ENCODE measurements at regions not wholly inside any gene's neighbourhood (a gene's known extent, or its start where the extent isn't known, plus 50 kb on each side); places are given as distances from the start of the nearest gene placed in this dataset.
"Not testable (repeated sequence)": the region's sequence is repeated elsewhere in the genome, so short reads cannot be mapped to it uniquely, and the experiment has no call there.

DNA sequence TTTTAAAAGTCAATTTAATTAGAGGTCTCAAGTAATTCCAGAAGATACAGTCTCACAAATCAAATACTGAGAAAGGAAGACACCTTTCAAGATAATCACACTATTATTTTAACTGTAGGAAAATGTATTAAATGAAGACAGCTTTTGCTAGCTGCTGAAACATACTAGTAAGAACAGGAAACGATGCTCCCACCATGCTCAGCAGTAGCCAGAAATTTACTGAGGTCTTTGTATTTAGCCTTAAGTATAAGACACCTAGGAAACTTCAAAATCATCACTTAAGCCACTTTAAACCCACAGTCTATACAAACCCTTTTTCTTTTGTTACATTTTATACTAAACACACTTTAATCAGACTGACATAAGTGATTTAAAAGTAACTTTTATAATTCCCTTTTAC is 72.7 kb upstream of the NPIPB12 start:
- intact Hi-C loops (cut with DNase I), result not testable (repeated sequence)

DNA sequence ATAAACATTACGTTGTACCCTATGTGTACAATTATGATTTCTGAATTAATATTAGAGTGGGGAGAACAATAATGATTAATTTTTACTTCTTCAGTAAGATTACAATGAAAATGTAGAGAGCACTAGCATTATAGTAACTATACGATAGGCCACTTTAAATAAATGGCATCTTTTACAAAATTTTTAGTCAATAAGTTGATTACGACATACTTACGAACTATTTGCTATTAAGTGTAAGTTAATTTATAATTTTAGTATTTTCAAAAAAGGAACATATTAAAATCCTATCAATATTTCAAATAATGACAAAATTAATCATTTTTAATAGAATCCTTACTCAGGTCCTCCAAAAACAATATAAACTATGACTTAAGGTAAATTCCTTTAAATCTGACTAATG is 75.6 kb upstream of the NPIPB12 start:
- H3K27me3 ChIP-seq (ENCODE audit: control insufficient read depth, insufficient read depth, low read length); H3K9me3 ChIP-seq (ENCODE audit: control insufficient read depth in 2 of 3, insufficient read depth in 1 of 3, low read length in 3 of 3); H3K4me3 ChIP-seq (ENCODE audit: low read length in 3 of 3); H3K36me3 ChIP-seq (ENCODE audit: control insufficient read depth in 2 of 3, insufficient read depth in 3 of 3, low read length in 3 of 3); H3K4me1 ChIP-seq (ENCODE audit: control insufficient read depth in 2 of 3, insufficient read depth in 2 of 3, low read depth in 1 of 3, low read length in 3 of 3); FAIRE-seq; H3K27ac ChIP-seq (ENCODE audit: low read depth in 2 of 2, low read length in 2 of 2); H3K9ac ChIP-seq (ENCODE audit: low read length in 3 of 3); intact Hi-C loops (cut with DNase I); DNase-seq: not testable (repeated sequence)

More for the DNA sequence above, 72.7 kb upstream of the NPIPB12 start:
- FAIRE-seq; H3K4me1 ChIP-seq (ENCODE audit: control insufficient read depth in 2 of 3, insufficient read depth in 2 of 3, low read depth in 1 of 3, low read length in 3 of 3); H3K9me3 ChIP-seq (ENCODE audit: control insufficient read depth in 2 of 3, insufficient read depth in 1 of 3, low read length in 3 of 3); H3K4me3 ChIP-seq (ENCODE audit: low read length in 3 of 3); H3K27ac ChIP-seq (ENCODE audit: low read depth in 2 of 2, low read length in 2 of 2); H3K9ac ChIP-seq (ENCODE audit: low read length in 3 of 3); DNase-seq; H3K27me3 ChIP-seq (ENCODE audit: control insufficient read depth, insufficient read depth, low read length); H3K36me3 ChIP-seq (ENCODE audit: control insufficient read depth in 2 of 3, insufficient read depth in 3 of 3, low read length in 3 of 3): not testable (repeated sequence)

DNA sequence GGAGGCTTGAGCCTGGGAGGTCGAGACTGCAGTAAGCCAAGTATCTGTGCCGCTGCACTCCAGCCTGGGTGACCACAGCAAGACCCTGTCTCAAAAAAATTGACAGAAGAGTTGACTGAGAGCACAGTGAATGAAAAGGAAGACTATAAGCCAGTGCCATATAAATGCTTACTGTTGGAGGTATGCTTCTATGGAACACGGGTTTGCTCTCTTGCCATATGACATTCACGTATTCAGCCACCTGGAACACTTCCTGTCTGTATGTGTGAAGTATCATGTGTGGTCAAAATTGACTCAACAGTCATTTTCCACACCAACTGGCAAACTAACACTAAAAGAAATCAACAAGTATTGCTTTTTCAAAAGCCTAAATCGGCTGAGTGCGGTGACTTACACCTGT is 71.1 kb upstream of the SPN start:
- H3K27ac ChIP-seq (ENCODE audit: low read depth in 2 of 2, low read length in 2 of 2), result not testable (repeated sequence)

DNA sequence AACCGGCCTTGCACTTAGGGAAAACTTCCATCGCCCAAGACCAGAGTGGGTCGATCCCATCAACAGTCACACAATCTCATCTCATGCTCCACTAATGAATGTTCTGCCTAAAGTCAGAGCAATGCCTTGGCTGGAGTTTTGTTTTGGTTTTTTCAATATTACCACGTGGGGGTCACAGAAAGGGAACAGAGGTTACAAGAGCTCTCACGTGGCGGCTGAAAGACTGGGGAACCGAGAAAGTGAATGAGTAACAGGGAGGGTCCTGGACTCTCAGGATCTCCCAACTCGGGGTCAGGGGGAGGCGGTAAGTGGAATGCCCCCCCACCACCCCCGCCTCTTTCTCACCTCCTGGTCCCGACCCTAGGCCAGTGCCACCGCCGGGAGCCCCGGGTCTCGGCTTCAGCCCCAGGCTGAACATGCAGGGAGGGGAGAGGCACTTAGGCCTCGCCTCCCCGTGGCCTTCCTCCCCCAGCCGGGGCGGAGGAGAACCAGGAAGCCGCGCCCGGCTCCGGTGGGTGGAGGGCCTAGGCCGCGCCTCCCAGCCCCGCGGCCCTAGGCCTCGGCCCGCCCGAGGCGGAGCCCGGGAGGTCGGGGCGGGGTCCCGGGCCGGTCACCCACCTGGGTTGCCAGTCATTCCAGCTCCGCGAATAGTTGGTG is 68.7 kb upstream of the SPN start:
- FAIRE-seq, result not testable (repeated sequence)

More for the DNA sequence above, 71.1 kb upstream of the SPN start:
- H3K4me3 ChIP-seq (ENCODE audit: low read length in 3 of 3); H3K9ac ChIP-seq (ENCODE audit: low read length in 3 of 3); H3K9me3 ChIP-seq (ENCODE audit: control insufficient read depth in 2 of 3, insufficient read depth in 1 of 3, low read length in 3 of 3); FAIRE-seq; DNase-seq; H3K27me3 ChIP-seq (ENCODE audit: control insufficient read depth, insufficient read depth, low read length); H3K36me3 ChIP-seq (ENCODE audit: control insufficient read depth in 2 of 3, insufficient read depth in 3 of 3, low read length in 3 of 3); intact Hi-C loops (cut with DNase I); H3K4me1 ChIP-seq (ENCODE audit: control insufficient read depth in 2 of 3, insufficient read depth in 2 of 3, low read depth in 1 of 3, low read length in 3 of 3): not testable (repeated sequence)

DNA sequence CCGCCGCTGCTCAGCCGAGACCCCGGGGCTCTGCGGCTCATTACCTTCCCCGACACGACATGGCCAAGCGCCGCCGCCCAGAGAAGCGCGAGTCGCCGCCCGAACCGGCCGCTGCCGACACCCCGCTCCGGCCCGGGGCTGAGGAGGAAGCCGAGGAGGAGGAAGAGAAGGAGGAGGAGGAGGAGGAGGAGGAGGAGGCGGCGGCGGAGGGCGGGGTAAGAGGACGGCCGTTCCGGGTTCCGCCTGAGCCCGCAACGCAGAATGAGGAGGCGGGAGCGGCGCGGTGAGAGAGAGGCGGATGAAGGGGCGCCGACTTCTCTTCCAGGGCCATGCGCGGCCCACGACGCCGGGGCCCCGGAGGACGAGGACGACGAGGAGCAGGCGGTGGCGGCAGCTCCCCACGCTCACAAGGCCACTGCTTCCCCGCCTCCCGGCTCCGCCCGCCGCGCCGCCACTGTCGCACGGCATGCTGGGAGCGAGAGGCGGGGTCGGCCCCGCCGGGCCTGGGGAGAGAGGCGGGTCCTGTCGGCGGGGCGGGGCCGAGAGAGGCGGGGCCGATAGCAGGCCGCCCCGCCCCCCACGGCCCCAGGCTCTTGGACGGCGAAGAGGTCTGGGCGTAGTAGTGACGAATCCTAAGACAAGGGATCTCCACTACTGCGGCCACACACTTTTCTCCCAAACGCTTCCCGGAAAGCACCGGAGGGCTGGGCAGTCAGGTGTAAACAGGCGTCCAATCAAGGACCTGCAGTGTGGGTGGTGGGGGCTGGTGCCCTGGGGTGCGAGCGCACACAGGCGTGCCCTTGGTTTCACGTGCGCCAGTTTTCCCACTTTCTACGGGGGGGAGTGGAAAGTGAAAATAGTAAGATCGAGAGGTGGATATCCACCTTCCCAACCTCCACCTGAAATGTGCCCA is 67.9 kb upstream of the SPN start:
- Histone ChIP-seq H3K4me3 (ENCODE audit: low read length in 3 of 3) (peak overlapping the region; percentile 13 to 66 (median 50)), H3K27ac (ENCODE audit: low read depth in 2 of 2, low read length in 2 of 2) (peak overlapping the region; percentile 87 to 92), H3K9ac (ENCODE audit: low read length in 3 of 3) (peak overlapping the region in 2 of 3 donors; percentile 27 to 46)
- FAIRE-seq; H3K9me3 ChIP-seq (ENCODE audit: control insufficient read depth in 2 of 3, insufficient read depth in 1 of 3, low read length in 3 of 3); H3K4me1 ChIP-seq (ENCODE audit: control insufficient read depth in 2 of 3, insufficient read depth in 2 of 3, low read depth in 1 of 3, low read length in 3 of 3); intact Hi-C loops (cut with DNase I); H3K27me3 ChIP-seq (ENCODE audit: control insufficient read depth, insufficient read depth, low read length); H3K36me3 ChIP-seq (ENCODE audit: control insufficient read depth in 2 of 3, insufficient read depth in 3 of 3, low read length in 3 of 3): not testable (repeated sequence)
- DNase-seq, result peak; percentile 91 to 97 (median 94)

More for the DNA sequence above, 68.7 kb upstream of the SPN start:
- H3K36me3 ChIP-seq (ENCODE audit: control insufficient read depth in 2 of 3, insufficient read depth in 3 of 3, low read length in 3 of 3); H3K27me3 ChIP-seq (ENCODE audit: control insufficient read depth, insufficient read depth, low read length); H3K4me1 ChIP-seq (ENCODE audit: control insufficient read depth in 2 of 3, insufficient read depth in 2 of 3, low read depth in 1 of 3, low read length in 3 of 3); H3K9me3 ChIP-seq (ENCODE audit: control insufficient read depth in 2 of 3, insufficient read depth in 1 of 3, low read length in 3 of 3); intact Hi-C loops (cut with DNase I); H3K9ac ChIP-seq (ENCODE audit: low read length in 3 of 3): not testable (repeated sequence)
- Histone ChIP-seq H3K4me3 (ENCODE audit: low read length in 3 of 3) (peak overlapping the region in 2 of 3 donors; percentile 14 to 40), H3K27ac (ENCODE audit: low read depth in 2 of 2, low read length in 2 of 2) (peak overlapping the region; percentile 87 to 92)
- DNase-seq, result peak in 3 of 5 donors; percentile 48 to 92 (median 49)

DNA sequence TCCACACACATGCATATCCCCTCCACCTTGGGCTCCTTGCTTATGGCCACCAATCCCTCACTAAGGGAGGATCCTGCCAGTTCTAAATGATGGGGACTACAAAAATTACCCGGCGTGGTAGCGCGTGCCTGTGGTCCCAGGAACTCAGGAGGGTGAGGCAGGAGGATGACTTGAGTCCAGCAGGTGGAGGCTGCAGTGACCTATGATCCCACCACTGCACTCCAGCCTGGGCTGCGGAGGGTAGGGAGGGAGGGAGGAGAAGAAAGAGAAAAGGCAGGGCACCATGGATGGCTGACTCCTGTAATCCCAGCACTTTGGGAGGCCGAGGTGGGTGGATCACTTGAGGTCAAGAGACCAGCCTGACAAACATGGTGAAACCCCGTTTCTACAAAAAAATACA is 66.0 kb upstream of the SPN start:
- H3K9me3 ChIP-seq (ENCODE audit: control insufficient read depth in 2 of 3, insufficient read depth in 1 of 3, low read length in 3 of 3); FAIRE-seq; intact Hi-C loops (cut with DNase I): not testable (repeated sequence)

DNA sequence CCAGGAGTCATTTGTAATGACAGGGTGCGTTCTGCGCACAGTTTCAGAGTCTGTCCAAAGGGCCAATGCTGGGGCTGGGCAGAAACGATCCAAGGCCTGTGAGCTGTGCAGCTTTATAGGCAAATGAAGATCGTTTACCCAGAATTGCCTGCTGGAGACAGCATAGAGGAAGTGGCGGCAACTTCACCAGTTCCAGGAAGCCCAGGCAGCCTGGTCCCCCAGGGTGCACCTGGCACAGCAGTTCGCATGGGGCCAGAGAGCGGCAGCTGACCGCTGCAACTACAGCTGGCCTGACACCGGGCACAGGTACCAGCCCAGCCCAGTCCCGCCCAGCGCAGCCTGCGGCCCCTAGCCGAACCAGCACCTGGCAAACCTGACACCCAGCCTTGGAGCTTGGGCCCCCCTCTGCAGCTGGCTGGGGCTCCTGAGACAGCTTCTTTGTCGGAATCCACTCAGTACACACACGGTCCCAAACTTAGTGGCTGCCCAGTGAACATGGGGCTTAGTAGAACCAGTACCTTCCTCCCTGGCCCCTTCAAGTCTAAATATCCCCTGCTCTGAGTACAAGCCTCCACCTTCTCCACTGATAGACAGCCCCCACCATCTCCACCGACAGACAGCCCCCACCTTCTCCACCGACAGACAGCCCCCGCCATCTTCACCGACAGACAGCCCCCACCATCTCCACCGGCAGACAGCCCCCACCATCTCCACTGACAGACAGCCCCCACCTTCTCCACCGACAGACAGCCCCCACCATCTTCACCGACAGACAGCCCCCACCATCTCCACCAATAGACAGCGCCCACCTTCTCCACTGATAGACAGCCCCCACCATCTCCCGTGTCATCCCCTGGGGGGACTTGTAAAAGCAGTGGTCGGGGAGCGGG is 62.7 kb upstream of the SPN start:
- H3K36me3 ChIP-seq (ENCODE audit: control insufficient read depth in 2 of 3, insufficient read depth in 3 of 3, low read length in 3 of 3); H3K9me3 ChIP-seq (ENCODE audit: control insufficient read depth in 2 of 3, insufficient read depth in 1 of 3, low read length in 3 of 3); H3K27me3 ChIP-seq (ENCODE audit: control insufficient read depth, insufficient read depth, low read length); H3K4me3 ChIP-seq (ENCODE audit: low read length in 3 of 3); FAIRE-seq; H3K4me1 ChIP-seq (ENCODE audit: control insufficient read depth in 2 of 3, insufficient read depth in 2 of 3, low read depth in 1 of 3, low read length in 3 of 3); intact Hi-C loops (cut with DNase I); H3K27ac ChIP-seq (ENCODE audit: low read depth in 2 of 2, low read length in 2 of 2); H3K9ac ChIP-seq (ENCODE audit: low read length in 3 of 3): not testable (repeated sequence)
- peak in 2 of 5 donors; percentile 50 to 85 for DNase-seq

More for the DNA sequence above, 66.0 kb upstream of the SPN start:
- not testable (repeated sequence) for H3K4me1 ChIP-seq (ENCODE audit: control insufficient read depth in 2 of 3, insufficient read depth in 2 of 3, low read depth in 1 of 3, low read length in 3 of 3); H3K27ac ChIP-seq (ENCODE audit: low read depth in 2 of 2, low read length in 2 of 2); H3K27me3 ChIP-seq (ENCODE audit: control insufficient read depth, insufficient read depth, low read length); H3K36me3 ChIP-seq (ENCODE audit: control insufficient read depth in 2 of 3, insufficient read depth in 3 of 3, low read length in 3 of 3); H3K9ac ChIP-seq (ENCODE audit: low read length in 3 of 3); H3K4me3 ChIP-seq (ENCODE audit: low read length in 3 of 3)
- DNase-seq, result peak in 1 of 5 donors; percentile 58
